ENCODE measurements at regions not wholly inside any gene's neighbourhood (a gene's known extent, or its start where the extent isn't known, plus 50 kb on each side); places are given as distances from the start of the nearest gene placed in this dataset.
A peak's percentile ranks its signal among the peaks of the same experiment; 100 is the strongest.

- TF ChIP-seq, protein P1, sequence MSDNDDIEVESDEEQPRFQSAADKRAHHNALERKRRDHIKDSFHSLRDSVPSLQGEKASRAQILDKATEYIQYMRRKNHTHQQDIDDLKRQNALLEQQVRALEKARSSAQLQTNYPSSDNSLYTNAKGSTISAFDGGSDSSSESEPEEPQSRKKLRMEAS (IDR thresholded peaks at IDR 0.05), result no peak
- TF ChIP-seq FOSL1 (IDR thresholded peaks at IDR 0.05; ENCODE audit: low read depth), result no peak
Observed at GRCh38 chr1:34476371-34476770, 278.5 kb upstream of the GJB5 start (continued).

DNA sequence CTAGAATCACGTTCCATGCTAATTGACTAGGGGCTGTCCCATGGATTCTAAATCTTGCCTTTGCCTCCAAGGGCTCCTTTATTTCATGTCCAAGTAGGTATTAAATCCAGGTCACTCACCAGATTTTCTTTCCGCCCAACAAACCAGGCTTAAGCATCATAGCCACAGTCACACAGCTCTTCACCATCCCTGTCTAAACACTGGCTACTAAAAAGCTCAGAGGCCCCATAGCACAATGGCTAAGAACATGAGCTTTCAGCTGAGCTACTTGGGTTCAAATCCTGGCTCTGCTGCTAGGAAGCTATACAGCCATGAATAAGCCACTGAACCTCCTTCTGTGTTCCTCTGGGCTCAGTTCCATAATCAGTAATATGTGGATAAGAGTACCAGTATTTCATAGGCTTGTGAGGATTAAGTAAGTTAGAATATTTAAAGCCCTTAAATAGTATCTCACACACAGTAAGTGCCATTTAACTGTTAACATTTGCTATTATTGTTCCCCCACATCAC, 277.2 kb upstream of the GJB5 start:
- no peak for DNase-seq (ENCODE audit: low read depth, low spot score)
- CTCF ChIA-PET, result no interaction called here
- POLR2A ChIA-PET, result no interaction called here

More for the DNA sequence above, 277.2 kb upstream of the GJB5 start:
- no peak overlapping the region for H3K9ac ChIP-seq (ENCODE audit: low read length)
- no peaks in the 10 kb centered on the region for H3K4me1 ChIP-seq (ENCODE audit: control insufficient read depth in 1 of 2, insufficient read depth in 2 of 2, low read length in 2 of 2)
- no peaks in the 10 kb centered on the region for H3K36me3 ChIP-seq (ENCODE audit: control insufficient read depth in 1 of 2, insufficient read depth in 2 of 2, low read length in 2 of 2)
- intact Hi-C loops (cut with micrococcal nuclease), result no loop called here
- H3K9me3 ChIP-seq (ENCODE audit: control insufficient read depth in 1 of 2, insufficient read depth in 1 of 2, low read depth in 1 of 2, low read length in 2 of 2), result no peaks in the 10 kb centered on the region
- no peaks in the 10 kb centered on the region for H3K9me2 ChIP-seq (ENCODE audit: insufficient read depth)
- no peak overlapping the region for H3K27ac ChIP-seq (ENCODE audit: low read depth, low read length)
- no peak overlapping the region for H3K4me2 ChIP-seq (ENCODE audit: low read length)
- H3K4me3 ChIP-seq (replicated peaks in 1 of 2; ENCODE audit: low read depth in 1 of 2, low read length in 2 of 2), result no peak overlapping the region
- RAD21 ChIA-PET (ENCODE audit: low non-redundant PET in 1 of 2, low total read pairs in 2 of 2, uncharacterized antibody in 2 of 2, unreplicated experiment in 2 of 2), result no interaction called here
- BruUV-seq (replicated peaks), result no TSS peak
- H2AFZ ChIP-seq (ENCODE audit: low read depth, low read length, poor library complexity, severe bottlenecking), result no peak overlapping the region
- ATAC-seq, result 0 out of 2 replicates have a peak, but pooled peaks have one; percentile 25
- no peaks in the 10 kb centered on the region for H3K79me2 ChIP-seq (ENCODE audit: insufficient read depth, low read length)
- no peak for TF ChIP-seq REST (IDR thresholded peaks at IDR 0.05; ENCODE audit: low read depth)
- no peak for TF ChIP-seq FOSL1 (IDR thresholded peaks at IDR 0.05; ENCODE audit: low read depth)
- TF ChIP-seq EZH2phosphoT487 (IDR thresholded peaks at IDR 0.05; ENCODE audit: borderline replicate concordance), result no peak
- TF ChIP-seq, protein P1 (IDR thresholded peaks at IDR 0.05), result no peak
- TF ChIP-seq JUND (IDR thresholded peaks at IDR 0.05), result no peak
- no peak for TF ChIP-seq POLR2AphosphoS5 (IDR thresholded peaks at IDR 0.05; ENCODE audit: low read depth, low read length)
- TF ChIP-seq RAD21 (IDR thresholded peaks at IDR 0.05; ENCODE audit: low read depth), result no peak
- no peak for TF ChIP-seq ZNF274 (IDR thresholded peaks at IDR 0.05; ENCODE audit: low read depth, low read length)
- TF ChIP-seq ZFX (IDR thresholded peaks at IDR 0.05), result no peak
- TF ChIP-seq EGR1 (IDR thresholded peaks at IDR 0.05; ENCODE audit: low read depth), result no peak
- TF ChIP-seq, protein P2, sequence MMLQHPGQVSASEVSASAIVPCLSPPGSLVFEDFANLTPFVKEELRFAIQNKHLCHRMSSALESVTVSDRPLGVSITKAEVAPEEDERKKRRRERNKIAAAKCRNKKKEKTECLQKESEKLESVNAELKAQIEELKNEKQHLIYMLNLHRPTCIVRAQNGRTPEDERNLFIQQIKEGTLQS (IDR thresholded peaks at IDR 0.05), result no peak
- no peak for TF ChIP-seq EZH2 (IDR thresholded peaks at IDR 0.05)
- TF ChIP-seq ELF1 (IDR thresholded peaks at IDR 0.05; ENCODE audit: borderline replicate concordance, low read depth), result no peak
- TF ChIP-seq CTCF (IDR thresholded peaks at IDR 0.05 in 2 of 3, conservative IDR thresholded peaks at IDR 0.05 in 1 of 3; ENCODE audit: borderline replicate concordance in 1 of 3, insufficient read depth in 1 of 3, low read depth in 2 of 3, low read length in 2 of 3), result no peak
- no peak for TF ChIP-seq SP1 (IDR thresholded peaks at IDR 0.05; ENCODE audit: low read depth)
- no peak for TF ChIP-seq ZBTB33 (IDR thresholded peaks at IDR 0.05; ENCODE audit: extremely low read depth, insufficient replicate concordance, low read length)
- no peak for TF ChIP-seq CBX3 (IDR thresholded peaks at IDR 0.05; ENCODE audit: low read depth)
- peaks cover 4% of the 10 kb centered on the region; the same call in 1 of the 2 replicates for H3K27me3 ChIP-seq (ENCODE audit: insufficient read depth, low read length)
- no peaks in the 10 kb centered on the region for H4K20me1 ChIP-seq (ENCODE audit: insufficient read depth)

Measured in HCT116 (cell line).